NCI-H510A (cell line): ENCODE measurements at regions not wholly inside any gene's neighbourhood (a gene's known extent, or its start where the extent isn't known, plus 50 kb on each side); places are given as distances from the start of the nearest gene placed in this dataset.

Experiments
- DNase-seq: peaks from one replicate; lab custom pipeline; 2025; lab: John Stamatoyannopoulos, UW

GRCh38 chr11:69918231-69918937 is 99.2 kb upstream of the FGF3 start:
- DNase-seq = no peak

- no peak for DNase-seq
These were observed 99.9 kb upstream of the FGF3 start for GRCh38 chr11:69918938-69919650.

- no peak for DNase-seq
These were observed 100.6 kb upstream of the FGF3 start for GRCh38 chr11:69919659-69920344.

DNA sequence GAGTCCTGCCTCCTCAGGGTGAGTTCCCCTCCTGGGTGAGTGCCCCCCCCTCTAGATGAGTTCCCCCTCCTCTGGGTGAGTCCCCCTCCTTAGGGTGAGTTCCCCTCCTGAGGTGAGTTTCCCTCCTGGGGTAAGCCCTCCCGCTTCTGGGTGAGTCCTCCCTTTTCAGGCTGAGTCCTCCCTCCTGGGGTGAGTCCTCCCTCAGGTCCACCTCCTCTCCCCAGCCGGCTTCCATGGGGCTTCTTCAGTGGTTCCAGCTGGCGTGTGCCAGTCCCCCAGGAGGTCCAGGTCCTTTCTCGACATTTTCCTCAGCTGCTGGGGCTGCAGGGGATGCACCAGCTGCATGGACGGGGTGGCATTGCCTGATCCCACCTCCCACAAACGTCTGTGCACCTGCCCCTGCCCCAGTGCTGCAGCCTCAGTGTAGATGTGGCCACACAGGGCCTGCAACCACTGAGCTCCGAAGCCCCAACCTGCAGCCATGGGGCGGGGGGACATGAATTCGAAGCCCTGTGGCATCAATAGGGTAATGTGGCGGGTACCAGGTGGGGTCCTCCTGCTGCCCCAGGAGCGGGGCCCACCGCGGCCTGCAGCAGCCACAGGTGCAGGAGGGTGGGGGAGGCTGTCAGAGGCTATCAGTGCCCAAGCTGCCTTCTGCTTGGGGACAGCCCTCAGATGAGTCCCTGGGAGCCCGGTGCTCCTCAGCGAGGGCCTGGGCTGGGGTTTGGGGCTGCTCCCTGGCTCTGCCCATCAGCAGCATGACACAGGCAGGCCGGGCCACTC is 101.3 kb upstream of the FGF3 start:
- DNase-seq = no peak

- no peak for DNase-seq
These were observed 102.2 kb upstream of the FGF3 start for GRCh38 chr11:69921128-69922014.

- no peak for DNase-seq
These were observed 102.9 kb upstream of the FGF3 start for GRCh38 chr11:69922015-69922595.

DNA sequence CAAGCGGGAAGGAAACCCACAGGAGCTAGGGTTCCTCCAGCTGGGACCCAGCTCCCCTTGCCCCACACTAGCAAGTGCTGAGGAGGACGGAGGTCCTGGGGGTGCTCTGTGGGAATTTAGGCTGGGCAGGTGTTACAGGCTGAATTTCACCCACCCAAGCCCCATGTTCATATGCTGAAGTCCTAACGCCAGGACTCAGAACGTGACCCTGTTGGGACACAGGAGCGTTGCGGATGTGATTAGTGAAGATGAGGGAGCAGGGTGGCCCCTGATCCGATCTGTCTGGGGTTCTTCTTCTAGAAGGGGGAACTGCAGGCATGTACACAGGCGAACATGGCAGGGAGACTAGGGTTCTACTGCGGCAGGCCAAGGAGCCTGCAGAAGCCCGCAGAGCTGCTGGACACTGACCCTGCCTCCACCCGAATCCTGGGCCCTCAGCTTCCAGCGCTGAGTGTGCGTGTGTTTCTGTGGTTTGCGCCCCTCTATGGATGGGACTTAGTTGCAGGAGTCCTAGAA is 103.4 kb upstream of the FGF3 start:
- no peak for DNase-seq

GRCh38 chr11:69923196-69923595 is 104.0 kb upstream of the FGF3 start:
- no peak for DNase-seq

- DNase-seq = no peak
These were observed 104.6 kb upstream of the FGF3 start for GRCh38 chr11:69923641-69924307.

DNA sequence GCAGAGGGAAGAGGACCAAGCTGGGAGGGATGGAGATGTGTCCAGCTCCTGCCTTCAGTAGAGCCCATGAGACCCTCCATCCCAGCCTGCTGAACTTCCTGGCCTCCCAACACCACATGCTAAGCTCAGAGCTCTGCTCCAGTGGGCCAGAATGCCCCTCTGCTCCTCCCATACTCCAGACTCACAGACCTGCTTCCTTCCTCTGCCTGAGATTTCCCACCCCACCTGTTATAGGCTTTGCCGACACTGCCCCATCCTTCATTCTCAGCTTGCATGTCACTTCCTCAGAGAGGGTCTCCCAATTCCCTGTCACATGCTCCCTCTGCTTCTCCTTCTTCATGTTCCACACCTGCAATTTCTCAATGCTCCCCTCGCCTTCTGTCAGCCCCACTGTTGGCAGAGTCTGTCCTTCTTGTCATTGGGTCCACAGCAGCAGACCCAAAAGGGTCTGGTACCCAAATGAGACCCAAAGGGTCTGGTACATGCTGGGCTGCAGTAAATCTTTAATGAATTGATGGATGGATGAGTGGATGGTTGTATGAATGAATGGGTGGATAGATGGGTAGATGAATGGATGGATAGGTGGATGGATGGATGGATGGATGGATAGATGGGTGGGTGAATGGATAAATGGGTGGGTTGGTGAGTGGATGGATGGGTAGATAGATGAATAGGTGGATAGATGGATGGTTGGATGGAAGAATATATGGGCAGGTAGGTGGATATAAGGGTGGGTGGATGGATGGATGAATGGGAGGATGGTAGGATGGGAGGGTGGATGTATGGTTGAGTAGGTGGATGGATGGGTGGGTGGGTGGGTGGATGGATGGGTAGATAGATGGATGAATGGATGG is 105.3 kb upstream of the FGF3 start:
- DNase-seq = no peak

- DNase-seq = no peak
These were observed 106.4 kb upstream of the FGF3 start for GRCh38 chr11:69925366-69926196.

DNA sequence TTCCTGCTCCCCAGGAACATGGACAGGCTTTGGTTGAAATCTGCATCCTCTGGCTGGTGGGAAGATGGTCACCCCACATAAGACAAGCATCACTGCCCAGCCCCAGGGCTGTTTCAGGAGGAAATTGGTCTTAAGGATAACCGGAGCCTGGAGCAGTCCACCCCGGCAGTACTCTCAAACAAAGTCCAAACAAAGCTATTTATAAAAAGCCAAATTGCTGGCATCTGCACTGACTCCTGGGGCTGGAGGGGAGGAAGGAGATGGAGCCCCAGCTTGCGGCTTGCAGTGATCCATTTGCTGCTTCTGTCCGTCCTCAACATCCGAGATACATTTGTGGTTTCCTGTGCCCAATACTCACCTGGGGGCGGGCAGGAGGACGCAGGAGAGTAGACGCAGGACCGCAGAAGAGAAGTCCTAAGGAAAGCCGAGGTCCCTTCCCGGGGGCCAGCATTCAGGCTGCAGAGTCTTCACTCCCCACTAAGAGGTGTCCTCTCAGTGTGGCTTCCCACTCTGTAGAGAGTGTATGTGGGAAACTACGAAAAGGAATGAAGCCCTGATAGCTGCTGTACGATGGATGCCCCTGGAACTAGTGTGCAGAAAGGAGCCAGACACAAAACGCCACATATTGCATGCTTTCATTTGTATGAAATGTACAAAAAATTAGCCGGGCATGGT is 107.3 kb upstream of the FGF3 start:
- no peak for DNase-seq

GRCh38 chr11:69928121-69928520 is 108.9 kb upstream of the FGF3 start:
- DNase-seq = no peak

DNA sequence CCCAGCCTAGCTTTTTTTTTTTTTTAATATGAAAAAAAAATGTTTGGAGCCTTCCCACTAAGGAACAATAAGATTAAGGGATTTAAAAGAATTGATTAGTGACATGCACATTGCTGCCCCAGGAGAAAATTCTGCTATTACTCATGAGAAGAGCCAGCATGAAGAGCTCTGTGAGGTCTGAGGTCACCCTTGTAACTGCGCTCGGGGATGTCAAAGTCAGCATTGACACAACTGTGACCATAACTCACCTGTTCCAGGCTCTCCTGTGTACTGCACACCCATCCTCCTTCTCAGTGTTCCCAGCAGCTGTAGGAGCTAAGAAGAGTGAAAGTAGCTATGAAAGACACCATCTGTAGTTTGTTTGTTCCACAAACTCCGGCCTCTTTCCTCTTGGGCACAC is 109.8 kb upstream of the FGF3 start:
- DNase-seq = no peak

DNA sequence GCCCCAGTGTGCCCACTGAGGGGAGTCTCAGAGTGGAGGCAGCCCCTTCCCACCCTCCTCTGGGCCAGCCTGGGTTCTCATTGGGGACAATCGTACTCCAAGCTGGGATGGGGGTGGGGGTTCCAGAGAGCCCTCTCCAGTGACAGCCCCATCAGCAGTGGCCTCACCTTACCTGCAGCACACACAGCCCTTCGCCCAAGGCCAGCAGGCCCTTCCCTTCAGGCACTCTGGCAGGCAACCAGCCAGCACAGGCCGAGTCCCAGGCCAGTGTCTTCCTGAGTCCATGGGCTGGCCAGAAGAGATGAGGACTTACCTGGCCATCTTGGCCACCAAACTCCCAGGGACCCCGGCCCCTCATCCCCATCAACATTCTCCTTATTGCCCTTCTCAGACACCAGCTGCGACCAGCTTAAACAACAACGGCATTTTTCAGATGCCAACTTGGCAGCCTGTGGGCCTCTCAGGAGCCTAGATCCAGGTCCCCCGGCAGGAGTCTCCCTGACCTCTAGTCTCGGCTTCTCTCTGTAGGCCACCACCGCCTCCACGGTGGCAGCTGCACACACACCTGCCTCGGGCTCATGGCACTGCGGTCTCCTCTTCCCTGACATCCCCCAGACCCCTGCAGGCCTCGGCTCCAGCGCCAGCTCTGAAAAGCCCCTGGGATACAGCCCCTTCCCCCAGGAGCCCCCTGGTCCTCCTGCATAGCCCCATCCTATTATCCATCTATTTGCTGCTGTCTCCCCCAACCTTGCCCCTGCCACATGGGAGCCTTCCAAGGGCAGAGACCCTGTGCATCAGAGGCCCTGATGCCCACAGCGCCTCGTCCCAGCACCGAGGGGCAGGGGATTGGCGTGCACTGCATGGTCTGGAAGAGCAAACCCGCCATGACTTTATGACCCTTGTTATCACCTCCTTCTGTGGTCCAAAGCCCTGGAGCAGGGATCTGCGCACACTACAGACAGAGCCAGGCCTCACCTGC is 111.2 kb upstream of the FGF3 start:
- DNase-seq = no peak
